ENCODE measurements at regions not wholly inside any gene's neighbourhood (a gene's known extent, or its start where the extent isn't known, plus 50 kb on each side); places are given as distances from the start of the nearest gene placed in this dataset.

GRCh38 chr3:70120357-70120966, 120.9 kb downstream of the SAMMSON start:
- RAD21 ChIA-PET (ENCODE audit: unreplicated experiment), result interaction anchor here (1.0 to 1.1 kb wide), 2 partner anchors 238 to 1465 kb away, joined by 3 read pairs; no protein-coding TSS in a partner anchor
- Histone ChIP-seq H3K27ac (ENCODE audit: control insufficient read depth, insufficient read depth) (no peak overlapping the region), H3K9ac (ENCODE audit: control insufficient read depth, insufficient read depth, low read length) (no peak overlapping the region), H4K20me1 (ENCODE audit: control insufficient read depth, insufficient read depth) (no peaks in the 10 kb centered on the region), H3K27me3 (replicated peaks in 1 of 2; ENCODE audit: control insufficient read depth in 2 of 2, insufficient read depth in 2 of 2, low read length in 1 of 2) (no peaks in the 10 kb centered on the region), H2AFZ (ENCODE audit: control insufficient read depth, low read depth, low read length) (peak overlapping the region; percentile 3; the same call in 1 of the 2 replicates), H3K9me3 (replicated peaks; ENCODE audit: control insufficient read depth, insufficient read depth, low read length) (no peaks in the 10 kb centered on the region), H3K4me1 (ENCODE audit: control insufficient read depth, insufficient read depth, low read length) (no peaks in the 10 kb centered on the region), H3K36me3 (ENCODE audit: control insufficient read depth in 2 of 2, insufficient read depth in 2 of 2, low read length in 1 of 2) (no peaks in the 10 kb centered on the region), H3K4me2 (ENCODE audit: control insufficient read depth, insufficient read depth) (no peak overlapping the region), H3K4me3 (no peak overlapping the region), H3K79me2 (ENCODE audit: control insufficient read depth, insufficient read depth, low read length) (no peaks in the 10 kb centered on the region)
- peak; percentile 99 for ATAC-seq
- FAIRE-seq, result peak; percentile 86
- intact Hi-C loops (cut with micrococcal nuclease; ENCODE audit: unreplicated experiment), result loop anchor here (1.0 kb wide), 1 partner anchor 239 kb away; no protein-coding TSS in a partner anchor
- peak; percentile 36 for DNase-seq (ENCODE audit: low read depth, low spot score)
- CTCF ChIA-PET, result interaction anchor here (0.6 to 4.3 kb wide), 21 partner anchors 9 to 1561 kb away, joined by 3 to 37 read pairs (median 4); no protein-coding TSS in a partner anchor
- in situ Hi-C loops (cut with MboI), result loop anchor here (10.0 kb wide), 1 partner anchor 234 kb away; no protein-coding TSS in a partner anchor
- SMC1A ChIA-PET (ENCODE audit: uncharacterized antibody, unreplicated experiment), result interaction anchor here (0.7 to 3.3 kb wide), 5 partner anchors 9 to 239 kb away, joined by 3 to 11 read pairs (median 3); no protein-coding TSS in a partner anchor
- BruUV-seq (replicated peaks), result no TSS peak
- 13% methylated on average over 11 of the region's 11 CpGs for WGBS (ENCODE audit: insufficient coverage, insufficient replicate concordance, low lambda C conversion rate, missing lambda C conversion rate)
- POLR2A ChIA-PET, result no interaction called here
- TF ChIP-seq CREM (IDR thresholded peaks at IDR 0.05; ENCODE audit: low read depth) (no peak), BCLAF1 (IDR thresholded peaks at IDR 0.05) (no peak), SPI1 (IDR thresholded peaks at IDR 0.05; ENCODE audit: borderline replicate concordance, insufficient read depth, low read depth, low read length) (no peak), POLR2AphosphoS5 (IDR thresholded peaks at IDR 0.05; ENCODE audit: low read length) (no peak), RCOR1 (conservative IDR thresholded peaks at IDR 0.05; ENCODE audit: low read depth, low read length) (no peak), ZNF217 (IDR thresholded peaks at IDR 0.05) (no peak), RELA (IDR thresholded peaks at IDR 0.05; ENCODE audit: borderline replicate concordance, partially characterized antibody) (no peak), JUND (IDR thresholded peaks at IDR 0.05; ENCODE audit: low read depth, low read length) (no peak), MTA3 (IDR thresholded peaks at IDR 0.05; ENCODE audit: borderline replicate concordance, low read length) (no peak), SMC3 (IDR thresholded peaks at IDR 0.05; ENCODE audit: borderline replicate concordance, low read length) (peak; percentile 85), TAF1 (IDR thresholded peaks at IDR 0.05; ENCODE audit: borderline replicate concordance, low read depth, low read length) (no peak), LARP7 (IDR thresholded peaks at IDR 0.05) (no peak), SMARCA5 (IDR thresholded peaks at IDR 0.05) (no peak), E2F4 (IDR thresholded peaks at IDR 0.05; ENCODE audit: low read depth, low read length) (no peak), ZNF384 (IDR thresholded peaks at IDR 0.05; ENCODE audit: borderline replicate concordance, low read depth, low read length) (no peak), BRCA1 (IDR thresholded peaks at IDR 0.05; ENCODE audit: low read depth, low read length) (no peak), CTCF (IDR thresholded peaks at IDR 0.05 in 2 of 3, conservative IDR thresholded peaks at IDR 0.05 in 1 of 3; ENCODE audit: control insufficient read depth in 2 of 3, extremely low read depth in 1 of 3, insufficient read depth in 1 of 3, low read depth in 3 of 3, low read length in 3 of 3) (peak; percentile 88 to 96 (median 94))
- TF ChIP-seq, protein P1, sequence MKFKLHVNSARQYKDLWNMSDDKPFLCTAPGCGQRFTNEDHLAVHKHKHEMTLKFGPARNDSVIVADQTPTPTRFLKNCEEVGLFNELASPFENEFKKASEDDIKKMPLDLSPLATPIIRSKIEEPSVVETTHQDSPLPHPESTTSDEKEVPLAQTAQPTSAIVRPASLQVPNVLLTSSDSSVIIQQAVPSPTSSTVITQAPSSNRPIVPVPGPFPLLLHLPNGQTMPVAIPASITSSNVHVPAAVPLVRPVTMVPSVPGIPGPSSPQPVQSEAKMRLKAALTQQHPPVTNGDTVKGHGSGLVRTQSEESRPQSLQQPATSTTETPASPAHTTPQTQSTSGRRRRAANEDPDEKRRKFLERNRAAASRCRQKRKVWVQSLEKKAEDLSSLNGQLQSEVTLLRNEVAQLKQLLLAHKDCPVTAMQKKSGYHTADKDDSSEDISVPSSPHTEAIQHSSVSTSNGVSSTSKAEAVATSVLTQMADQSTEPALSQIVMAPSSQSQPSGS (IDR thresholded peaks at IDR 0.05; ENCODE audit: low read length), result no peak

Data from GM12878 (cell line).